NCI-H146 (cell line): ENCODE measurements at regions not wholly inside any gene's neighbourhood (a gene's known extent, or its start where the extent isn't known, plus 50 kb on each side); places are given as distances from the start of the nearest gene placed in this dataset.
"Not testable (repeated sequence)": the region's sequence is repeated elsewhere in the genome, so short reads cannot be mapped to it uniquely, and the experiment has no call there.

ENCODE experiments used
- DNase-seq: peaks from one replicate; lab custom pipeline; 2025; lab: John Stamatoyannopoulos, UW

DNA sequence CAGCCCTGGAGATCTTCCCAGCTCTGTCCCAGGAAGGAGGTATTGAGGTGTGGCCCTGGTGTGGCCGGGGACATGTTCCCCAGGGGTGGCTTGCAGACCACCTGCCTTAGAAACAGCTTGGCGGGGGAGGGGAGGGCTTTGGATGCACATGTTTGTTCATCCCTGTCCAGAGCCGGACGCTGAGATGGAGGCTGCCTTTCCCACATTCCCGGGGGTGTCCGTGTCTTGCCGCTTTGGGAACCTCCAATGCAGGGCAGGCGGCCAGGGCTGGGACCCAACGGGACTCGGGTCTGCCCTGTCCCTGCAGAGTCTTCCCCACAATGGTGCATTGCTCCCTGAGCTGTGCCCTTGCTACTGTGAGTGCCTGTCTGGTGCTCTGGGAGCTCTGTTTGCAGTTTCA, 319.5 kb upstream of the SFSWAP start:
- no peak for DNase-seq

DNA sequence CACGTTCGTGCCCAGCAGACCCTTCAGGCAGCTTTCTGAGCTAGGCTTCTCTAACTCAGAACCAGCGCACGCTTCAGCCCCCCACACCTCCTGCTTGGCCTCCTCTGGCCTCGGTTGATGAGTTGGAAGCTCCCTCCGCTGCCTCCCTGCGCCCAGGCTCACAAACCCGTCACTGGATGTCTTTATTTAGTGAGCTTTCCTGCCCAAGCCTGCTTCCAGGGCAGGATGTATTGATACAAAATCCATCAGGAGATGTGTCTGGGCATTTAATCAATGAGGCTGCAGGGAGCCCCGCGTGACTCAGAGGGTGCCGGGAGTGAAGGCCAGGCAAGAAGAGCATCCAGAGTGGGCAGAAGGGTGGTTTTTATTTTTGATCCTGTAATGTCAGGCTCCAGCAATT, 316.1 kb upstream of the SFSWAP start:
- not testable (repeated sequence) for DNase-seq

DNA sequence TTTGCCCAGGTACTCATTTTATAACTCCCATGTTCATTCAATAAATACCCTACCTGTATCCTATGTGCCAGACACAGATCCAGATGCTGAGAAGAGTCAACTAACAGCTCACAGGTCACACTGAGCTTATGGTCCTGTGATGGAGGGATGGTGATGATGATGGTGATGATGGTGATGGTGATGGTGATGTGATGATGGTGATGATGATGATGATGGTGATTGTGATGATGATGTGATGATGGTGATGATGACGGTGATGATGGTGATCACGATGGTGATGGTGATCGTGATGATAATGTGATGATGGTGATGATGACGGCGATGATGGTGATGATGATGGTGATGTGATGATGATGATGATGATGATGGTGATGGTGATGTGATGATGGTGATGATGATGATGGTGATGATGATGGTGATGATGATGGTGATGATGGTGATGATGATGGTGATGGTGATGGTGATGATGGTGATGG, 315.6 kb upstream of the SFSWAP start:
- not testable (repeated sequence) for DNase-seq

DNA sequence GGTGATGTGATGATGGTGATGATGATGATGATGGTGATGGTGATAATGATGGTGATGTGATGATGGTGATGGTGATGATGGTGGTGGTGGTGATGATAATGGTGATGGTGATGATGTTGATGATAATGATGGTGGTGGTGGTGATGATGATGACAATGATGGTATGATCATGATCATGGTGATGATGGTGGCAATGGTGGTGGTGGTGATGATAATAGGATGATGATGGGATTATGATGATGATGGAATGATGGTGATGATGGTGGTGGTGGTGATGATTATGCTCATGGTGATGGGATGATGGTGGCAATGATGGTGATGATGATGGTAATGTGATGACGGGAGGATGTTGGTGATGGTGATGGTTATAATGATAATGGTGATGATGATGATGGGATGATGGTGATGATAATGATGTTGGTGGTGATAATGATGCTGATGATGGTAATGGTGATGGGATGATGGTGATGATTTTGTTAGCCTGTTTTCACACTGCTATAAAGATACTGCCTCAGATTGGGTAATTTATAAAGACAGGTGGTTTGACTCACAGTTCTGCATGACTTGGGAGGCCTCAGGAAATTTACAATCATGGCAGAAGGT, 314.8 kb upstream of the SFSWAP start:
- DNase-seq, result no peak

DNA sequence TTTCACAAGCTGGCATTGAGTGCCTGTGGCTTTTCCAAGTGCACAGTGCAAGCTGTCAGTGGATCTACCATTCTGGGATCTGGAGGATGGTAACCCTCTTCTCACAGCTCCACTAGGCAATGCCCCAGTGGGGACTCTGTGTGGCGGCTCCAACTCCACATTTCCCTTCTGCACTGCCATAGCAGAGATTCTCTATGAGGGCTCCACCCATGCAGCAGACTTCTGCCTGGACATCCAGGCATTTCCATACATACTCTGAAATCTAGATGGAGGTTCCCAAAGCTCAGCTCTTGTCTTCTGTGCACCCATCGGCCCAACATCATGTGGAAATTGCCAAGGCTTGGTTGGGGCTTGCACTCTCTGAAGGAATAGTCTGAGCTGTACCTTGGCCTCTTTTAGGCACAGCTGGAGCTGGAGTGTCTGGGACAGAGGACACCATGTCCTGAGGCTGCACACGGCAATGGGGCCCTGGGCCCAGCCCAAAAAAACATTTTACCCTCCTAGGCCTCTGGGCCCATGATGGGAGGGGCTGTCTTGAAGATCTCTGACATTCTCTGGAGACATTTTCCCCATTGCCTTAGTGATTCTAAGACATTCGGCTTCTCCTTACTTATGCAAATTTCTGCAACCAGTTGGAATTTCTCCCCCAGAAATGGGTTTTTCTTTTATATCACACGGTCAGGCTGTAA, 313.3 kb upstream of the SFSWAP start:
- no peak for DNase-seq

DNA sequence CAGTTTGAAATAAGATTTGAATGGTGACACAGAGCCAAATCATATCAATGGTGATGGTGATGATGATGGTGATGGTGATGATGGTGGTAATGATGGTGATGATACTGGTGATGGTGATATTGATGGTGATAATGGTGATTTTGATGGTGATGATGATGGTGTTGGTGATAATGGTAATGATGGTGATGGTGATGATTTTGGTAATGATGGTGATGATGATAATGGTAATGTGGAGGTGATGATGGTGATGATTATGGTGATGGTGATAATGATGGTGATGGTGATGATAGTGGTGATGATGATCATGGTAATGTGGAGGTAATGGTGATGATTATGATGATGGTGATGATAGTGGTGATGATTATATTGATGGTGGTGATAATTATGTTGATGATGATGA, 311.9 kb upstream of the SFSWAP start:
- no peak for DNase-seq

DNA sequence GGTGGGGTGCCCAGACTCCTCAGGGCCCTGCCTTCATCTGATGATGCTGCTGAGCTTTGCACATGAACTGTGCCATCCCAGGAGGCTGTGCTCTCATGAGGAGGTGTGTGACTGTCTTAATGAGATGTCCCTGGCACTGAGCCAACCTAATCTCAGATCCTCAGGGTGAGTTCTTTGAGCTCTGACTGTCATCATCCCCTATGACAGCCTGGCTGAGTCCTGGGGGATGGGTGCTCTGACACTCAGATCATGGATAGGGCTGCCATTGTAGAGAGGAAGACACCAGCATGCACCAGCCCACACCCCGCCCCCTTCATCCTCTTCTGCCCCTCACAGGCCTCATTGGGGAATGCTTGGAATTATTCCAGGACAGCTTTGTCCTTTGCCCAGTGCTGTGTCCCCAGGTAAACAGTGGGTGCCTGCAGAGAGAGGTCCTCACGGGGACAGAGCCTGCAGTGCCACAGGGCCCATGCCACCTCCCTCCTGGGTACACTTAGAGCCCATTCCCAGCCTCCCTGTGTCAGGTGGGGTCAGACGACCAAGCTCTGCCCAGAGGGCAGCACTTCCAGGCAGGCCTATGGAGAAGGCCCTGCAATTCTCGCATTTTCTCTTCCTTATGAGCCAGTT, 310.1 kb upstream of the SFSWAP start:
- not testable (repeated sequence) for DNase-seq

DNA sequence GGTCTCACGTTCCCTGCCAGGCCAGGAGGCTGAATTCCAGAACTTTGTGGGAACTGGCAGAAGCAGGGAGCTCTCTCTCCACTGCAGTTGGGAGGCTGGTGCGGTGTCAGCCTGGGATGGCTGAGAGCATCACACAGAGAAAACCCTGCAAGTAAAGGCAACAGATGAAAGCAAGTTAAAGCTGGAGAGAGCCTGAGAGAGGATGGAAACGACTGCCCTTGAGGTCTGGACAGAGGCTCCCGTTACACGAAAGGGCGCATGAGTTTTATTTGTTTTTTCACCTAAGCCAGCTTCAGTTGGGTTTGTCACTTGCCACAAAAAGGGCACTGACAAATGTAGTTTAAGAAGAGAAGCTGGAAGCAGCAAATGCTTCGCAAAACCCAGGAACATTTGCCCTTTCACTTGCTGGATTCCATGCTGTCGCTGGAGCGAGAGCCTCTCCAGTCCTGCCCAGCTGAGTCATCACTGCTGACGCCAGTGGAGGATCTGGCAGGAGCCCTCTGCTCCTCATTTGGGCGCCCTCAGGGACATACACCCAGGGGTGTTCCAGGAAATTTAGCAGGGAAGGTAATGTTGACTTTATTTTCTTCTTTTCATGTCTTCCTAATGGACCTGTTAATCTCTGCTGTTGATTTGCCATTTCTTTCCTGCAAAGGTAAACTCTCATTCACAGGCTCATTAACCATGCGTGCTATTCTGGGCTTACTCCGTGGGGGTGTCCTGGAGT, 308.8 kb upstream of the SFSWAP start:
- not testable (repeated sequence) for DNase-seq

DNA sequence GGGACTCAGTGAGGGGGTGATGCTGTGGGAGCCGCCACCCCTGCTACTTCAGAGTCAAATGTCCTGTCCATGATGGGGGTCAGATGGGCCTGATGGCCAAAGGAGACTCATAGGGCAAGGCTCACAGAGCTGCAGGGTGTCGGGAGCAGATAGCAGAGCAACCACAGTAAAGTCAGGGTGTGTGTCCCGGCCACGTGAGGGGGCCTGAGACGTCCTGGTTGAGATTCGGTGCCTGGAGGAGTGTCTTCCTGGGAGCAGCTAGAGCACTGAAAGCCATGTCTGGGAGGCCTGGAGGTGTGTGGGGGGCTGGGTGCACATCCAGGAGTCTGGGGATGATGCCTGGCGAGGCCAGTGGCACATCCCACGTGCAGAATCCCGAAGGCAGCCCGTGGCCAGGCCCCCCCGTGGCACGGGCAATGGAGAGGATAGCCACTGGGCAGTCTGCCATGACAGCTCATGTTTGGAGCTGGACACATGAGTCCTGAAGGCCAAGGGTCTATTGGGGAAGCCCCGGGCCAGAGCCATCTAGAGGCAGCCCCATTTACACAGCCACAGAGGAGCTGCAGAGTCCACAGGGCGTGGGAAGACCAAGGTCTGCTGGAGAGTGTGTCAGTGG, 308.0 kb upstream of the SFSWAP start:
- DNase-seq, result no peak

DNA sequence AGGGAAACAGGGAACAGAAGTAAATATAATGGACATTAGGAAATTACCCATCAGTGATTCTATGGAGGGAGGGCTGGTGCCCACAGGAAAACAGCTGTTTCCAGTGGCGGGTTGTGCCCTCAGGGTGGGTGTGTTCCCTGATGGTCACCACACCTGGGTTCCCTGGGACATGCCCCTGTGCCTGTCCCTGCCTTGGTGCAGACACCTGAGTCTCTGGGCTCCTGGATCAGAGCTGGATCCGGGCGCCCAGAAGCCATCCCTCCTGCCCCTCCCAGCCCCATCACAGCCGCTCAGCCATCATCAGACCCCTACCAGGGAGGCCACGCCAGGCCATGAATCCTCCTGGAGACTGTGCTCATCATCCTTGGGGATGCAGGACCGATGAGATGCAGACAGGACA, 307.2 kb upstream of the SFSWAP start:
- no peak for DNase-seq

DNA sequence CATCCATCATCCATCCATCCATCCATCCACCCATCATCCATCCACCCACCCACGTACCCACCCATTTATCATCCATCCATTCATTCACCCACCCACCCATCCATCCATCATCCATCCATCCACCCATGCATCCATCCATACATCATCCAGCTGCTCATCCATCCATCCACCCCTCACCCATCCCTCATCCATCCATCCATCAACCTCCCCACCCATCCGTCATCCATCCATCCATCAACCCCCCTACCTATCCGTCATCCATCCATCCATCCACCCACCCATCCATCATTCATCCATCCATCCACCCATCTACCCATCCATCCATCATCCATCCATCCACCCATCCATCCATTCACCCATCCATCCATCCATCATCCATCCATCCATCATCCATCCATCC, 306.2 kb upstream of the SFSWAP start:
- DNase-seq, result no peak

DNA sequence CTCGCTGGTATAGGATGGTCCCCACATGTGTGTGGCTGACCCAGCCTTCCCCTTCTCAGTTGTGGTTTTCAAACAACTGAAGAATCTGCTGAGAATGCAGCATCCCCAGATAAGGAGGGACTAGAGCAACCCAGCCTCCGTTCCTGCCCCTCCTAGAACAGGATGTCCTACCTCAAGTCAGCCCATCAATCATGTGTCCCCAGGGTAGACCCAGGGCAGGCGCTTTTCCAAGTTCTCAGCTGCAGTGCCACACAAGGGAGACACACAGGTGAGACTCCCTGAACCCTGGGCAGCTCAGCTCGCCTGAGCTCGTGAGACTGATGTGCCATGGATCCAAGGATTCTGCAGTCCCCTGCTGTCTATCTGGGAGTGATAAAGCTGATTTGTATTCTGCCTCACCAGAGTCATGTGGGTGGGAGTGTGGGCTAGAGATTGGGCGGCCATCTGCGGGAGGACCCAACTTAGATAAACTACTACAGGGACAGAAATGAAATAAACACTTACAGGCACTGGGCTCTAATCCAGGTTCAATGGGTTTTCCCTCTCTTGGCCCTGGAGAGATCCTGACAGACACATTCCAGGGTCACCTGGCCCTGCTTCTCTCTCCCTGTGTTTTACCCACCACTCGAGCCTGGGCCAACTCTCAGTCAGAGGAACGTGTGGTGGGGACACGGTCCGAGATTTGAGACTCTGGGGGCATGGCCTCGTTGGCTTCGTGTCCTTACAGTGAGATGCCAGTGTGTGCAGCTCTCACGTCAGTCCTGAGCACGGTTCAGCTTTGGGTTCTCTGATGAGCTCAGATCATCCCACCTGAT, 303.5 kb upstream of the SFSWAP start:
- no peak for DNase-seq

DNA sequence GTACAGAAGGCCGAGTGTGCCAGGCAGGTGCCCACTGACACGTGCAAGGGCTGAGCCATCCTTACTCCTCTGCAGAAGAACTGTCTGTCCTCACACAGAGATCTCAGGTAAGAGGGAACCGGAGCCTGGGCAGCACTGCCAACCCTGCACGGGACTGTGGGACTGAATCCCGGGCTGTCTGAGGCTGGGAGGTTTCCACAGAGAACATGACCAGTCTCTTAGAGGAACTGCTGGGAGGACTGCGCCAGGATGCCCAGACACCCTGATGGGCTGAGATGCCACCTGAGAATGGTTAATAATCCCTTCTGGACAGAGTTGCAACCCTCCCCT, 302.9 kb upstream of the SFSWAP start:
- DNase-seq, result no peak

DNA sequence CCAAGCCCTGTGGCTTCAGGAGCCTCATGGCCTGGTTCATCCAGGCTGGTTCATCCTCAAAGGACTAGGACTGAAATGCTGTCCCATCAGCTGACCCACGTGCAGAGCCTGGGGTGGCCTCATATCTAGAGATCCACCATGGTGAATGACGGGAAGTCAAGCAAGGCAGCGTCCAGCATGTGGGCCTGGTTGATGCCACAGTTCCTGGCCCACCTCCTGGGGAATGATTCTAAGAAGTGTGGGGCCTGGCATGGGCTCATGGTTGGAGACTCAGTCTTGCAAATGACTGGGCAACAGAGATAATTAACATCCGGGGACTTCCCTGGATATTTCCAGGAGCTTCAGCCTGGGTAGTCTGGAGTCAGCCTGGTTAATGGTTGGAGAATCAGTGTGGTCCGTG, 302.4 kb upstream of the SFSWAP start:
- no peak for DNase-seq

DNA sequence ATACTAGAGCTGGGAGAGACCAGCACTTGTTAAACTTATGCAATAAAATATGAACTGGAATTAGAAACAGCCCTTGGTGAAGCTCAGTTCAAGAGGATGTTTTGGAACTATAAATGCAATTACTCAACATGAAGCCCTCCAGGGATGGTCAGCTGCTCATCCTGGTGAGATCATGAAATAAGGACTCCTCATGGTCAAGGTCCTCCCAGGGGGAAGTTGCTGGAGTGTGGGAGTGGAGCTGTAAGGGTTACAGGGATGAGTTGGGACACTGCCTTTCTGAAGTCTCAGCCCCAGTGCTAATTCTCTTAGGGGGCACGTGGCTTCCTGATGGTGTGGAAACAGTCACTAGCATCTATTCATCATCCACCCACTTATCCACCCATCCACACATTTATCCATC, 301.7 kb upstream of the SFSWAP start:
- DNase-seq, result no peak

DNA sequence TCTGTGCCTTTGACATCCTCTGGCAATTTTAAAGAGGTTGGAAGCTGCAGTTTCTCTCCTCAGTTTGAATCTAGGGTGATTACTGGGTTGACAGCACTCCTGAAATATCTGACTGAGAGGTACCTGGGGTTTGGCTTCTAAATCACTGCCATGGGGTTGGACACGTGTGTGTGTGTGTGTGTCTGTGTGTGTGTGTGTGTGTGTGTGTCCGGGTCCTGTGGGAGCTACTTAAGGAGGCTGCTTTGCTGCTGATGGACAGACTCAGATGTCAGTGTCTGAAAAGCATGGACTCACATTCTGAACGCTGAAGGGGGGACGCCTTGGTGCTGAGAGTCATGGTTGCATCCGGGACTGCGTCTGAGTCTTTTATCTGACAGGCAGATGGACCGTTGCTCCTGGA, 299.1 kb upstream of the SFSWAP start:
- DNase-seq, result not testable (repeated sequence)

DNA sequence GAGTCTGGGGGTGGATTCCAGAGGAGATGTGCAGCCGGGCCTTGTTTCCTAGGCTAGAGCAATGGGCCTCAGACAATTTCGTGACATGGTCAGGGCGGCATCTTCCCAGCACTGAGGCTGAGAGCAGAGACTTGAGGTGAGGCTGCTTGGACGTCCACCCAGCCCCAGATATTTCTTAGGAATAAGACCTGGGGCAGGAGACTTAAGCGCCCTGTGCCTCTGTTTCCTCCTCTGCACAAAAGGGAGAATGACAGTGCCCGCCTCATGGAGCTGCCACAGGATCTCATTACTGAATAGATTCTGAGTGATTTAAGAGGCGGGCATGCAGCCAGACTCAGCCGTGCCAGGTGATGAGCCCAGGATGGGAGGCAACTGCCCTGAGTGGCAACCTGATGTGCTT, 297.9 kb upstream of the SFSWAP start:
- DNase-seq, result no peak

DNA sequence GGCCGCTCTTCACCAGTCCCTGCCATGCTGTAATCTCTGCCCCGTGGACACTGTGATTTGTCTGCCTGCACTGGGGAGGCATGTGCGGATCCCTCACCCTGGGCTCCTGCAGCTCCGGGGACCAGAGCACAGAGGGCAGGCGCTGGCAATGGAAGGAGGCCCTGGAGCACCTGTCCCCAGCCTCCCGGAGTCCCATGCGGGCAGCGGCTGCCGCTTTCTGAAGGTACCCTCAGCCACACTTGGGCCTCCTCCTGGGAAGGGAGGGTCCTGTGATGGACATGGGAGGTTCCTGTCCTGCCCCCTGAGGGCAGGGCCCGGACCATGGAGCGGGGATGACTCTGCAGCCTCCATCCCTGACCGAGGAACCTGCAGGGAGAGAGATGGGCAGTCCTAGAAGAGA, 297.4 kb upstream of the SFSWAP start:
- no peak for DNase-seq

DNA sequence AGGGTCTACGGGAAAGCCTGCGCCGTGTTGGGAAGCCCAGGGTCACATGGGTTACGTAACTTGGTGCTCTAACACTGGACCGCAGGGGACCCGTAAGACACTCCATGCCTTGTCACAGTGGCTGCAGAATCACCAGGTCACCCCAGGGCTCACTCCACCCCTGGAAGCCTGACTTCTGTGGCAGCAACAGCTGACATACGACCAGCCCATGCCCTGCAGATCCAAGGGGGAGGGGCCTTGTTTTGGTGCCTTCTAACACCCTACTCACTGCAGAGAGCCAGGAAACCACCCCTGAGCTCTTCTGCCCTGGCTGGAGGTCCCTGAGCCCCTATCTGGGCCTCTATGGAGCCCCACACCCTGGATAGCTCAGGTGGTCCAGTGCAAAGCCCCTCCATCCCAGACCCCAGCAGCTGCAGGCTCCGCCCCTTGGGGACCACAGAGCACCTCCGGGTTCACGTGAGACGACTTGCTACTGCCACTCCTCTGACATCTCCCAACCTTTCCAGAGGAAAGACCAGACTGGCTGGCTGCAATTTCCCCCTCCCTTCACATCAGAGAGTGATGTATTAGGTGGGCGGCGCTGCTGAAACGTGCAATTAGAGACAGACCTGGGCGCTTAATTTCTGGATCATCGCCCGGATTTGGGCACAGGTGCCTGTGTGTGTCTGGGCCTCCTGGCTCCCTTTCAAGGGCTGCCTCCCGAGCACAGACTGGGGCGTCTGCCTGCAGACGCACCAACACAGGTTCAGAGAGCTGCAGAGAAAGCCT, 296.6 kb upstream of the SFSWAP start:
- not testable (repeated sequence) for DNase-seq

DNA sequence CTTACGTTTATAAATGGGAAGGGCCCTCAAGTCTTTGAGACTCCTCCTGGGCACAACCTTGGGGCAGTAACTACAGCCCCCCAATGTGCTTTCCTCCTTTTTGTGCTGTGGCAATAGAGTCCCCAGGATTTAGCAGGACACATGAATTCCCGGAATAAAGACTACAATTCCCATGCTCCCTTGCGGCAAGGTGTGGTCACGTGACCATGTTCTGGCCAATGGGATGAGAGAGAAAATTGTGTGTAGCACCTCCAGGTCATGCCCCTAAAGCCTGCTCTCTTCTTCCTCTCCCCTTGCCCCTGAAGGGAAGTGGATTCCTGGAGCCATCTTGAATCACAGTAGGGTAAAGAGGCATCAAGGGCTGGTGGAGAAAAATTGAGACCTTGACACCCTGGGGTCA, 295.1 kb upstream of the SFSWAP start:
- no peak for DNase-seq

DNA sequence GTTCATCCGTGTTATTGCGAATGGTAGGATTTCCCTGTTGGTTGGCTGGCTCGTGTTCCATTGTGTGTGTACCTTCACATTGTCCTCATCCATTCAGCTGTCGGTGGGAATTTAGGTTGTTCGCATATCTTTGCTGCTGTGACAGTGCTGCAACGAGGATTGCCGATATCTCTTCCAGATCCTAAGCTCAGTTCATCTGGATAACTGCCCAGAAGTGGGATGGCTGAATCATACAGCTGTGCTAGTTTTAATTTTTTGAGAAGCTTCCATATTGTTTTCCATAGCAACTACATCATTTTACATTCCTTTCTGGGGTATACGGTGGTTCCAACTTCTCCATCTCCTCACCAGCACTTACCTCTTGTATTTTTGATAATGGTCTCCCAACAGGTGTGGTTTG, 292.8 kb upstream of the SFSWAP start:
- no peak for DNase-seq
